H9 (cell line): ENCODE measurements at regions not wholly inside any gene's neighbourhood (a gene's known extent, or its start where the extent isn't known, plus 50 kb on each side); places are given as distances from the start of the nearest gene placed in this dataset.

Source experiments
- DNase-seq: peaks from one replicate; pipeline ENCODE4 v3.0.0-alpha.2; 2017
- H2AFZ ChIP-seq: one replicate; pipeline ENCODE4 v1.6.1; 2013; ENCODE audit warnings: mild to moderate bottlenecking, low read length, control low read depth, moderate library complexity
- H2AK5ac ChIP-seq: 2 replicates; pipeline ENCODE4 v1.6.1; 2013; ENCODE audit warnings: low read length, control low read depth, mixed read lengths; ENCODE audit not compliant: insufficient read length
- H2BK120ac ChIP-seq: one replicate; pipeline ENCODE4 v1.6.1; 2013; ENCODE audit warnings: low read depth, mild to moderate bottlenecking, low read length, control low read depth, inconsistent platforms; ENCODE audit not compliant: poor library complexity, severe bottlenecking
- H2BK12ac ChIP-seq: 2 replicates; pipeline ENCODE4 v1.6.1; 2013; ENCODE audit warnings: low read length, control low read depth, mixed read lengths, low read depth; ENCODE audit not compliant: insufficient read length
- H2BK15ac ChIP-seq: 2 replicates; pipeline ENCODE4 v1.6.1; 2013; ENCODE audit warnings: low read depth, low read length, control low read depth
- H2BK20ac ChIP-seq: one replicate; pipeline ENCODE4 v1.6.1; 2013; ENCODE audit warnings: low read depth, mild to moderate bottlenecking, low read length, control low read depth, inconsistent platforms; ENCODE audit not compliant: poor library complexity, severe bottlenecking
- H2BK5ac ChIP-seq: 2 replicates; pipeline ENCODE4 v1.6.1; 2013; ENCODE audit warnings: low read length, control low read depth, mixed read lengths; ENCODE audit not compliant: insufficient read length
- H3K14ac ChIP-seq: 2 replicates; pipeline ENCODE4 v1.6.1; 2013; ENCODE audit warnings: low read length, control low read depth; ENCODE audit not compliant: insufficient read depth
- H3K18ac ChIP-seq: 2 replicates; pipeline ENCODE4 v1.6.1; 2013; ENCODE audit warnings: low read depth, mild to moderate bottlenecking, mixed read lengths, low read length, control low read depth; ENCODE audit not compliant: insufficient read length
- H3K23ac ChIP-seq: 2 replicates; pipeline ENCODE4 v1.6.1; 2013; ENCODE audit warnings: low read length, control low read depth, mixed read lengths, low read depth; ENCODE audit not compliant: insufficient read length
- H3K23me2 ChIP-seq: 2 replicates; pipeline ENCODE4 v1.6.1; 2013; ENCODE audit warnings: low read depth, mild to moderate bottlenecking, mixed read lengths, low read length, control low read depth; ENCODE audit not compliant: insufficient read length, poor library complexity, severe bottlenecking
- H3K27ac ChIP-seq: 2 replicates; pipeline ENCODE4 v1.5.1; 2013; ENCODE audit warnings: low read length, control low read depth, mixed read lengths, low read depth; ENCODE audit not compliant: insufficient read length
- H3K27me3 ChIP-seq: 2 replicates; pipeline ENCODE4 v1.6.1; 2013; ENCODE audit warnings: low read length, control low read depth, inconsistent platforms; ENCODE audit not compliant: insufficient read depth
- H3K4ac ChIP-seq: 2 replicates; pipeline ENCODE4 v1.6.1; 2013; ENCODE audit warnings: low read depth, mild to moderate bottlenecking, control low read depth, inconsistent platforms, low read length, moderate library complexity
- H3K4me1 ChIP-seq: 2 replicates; pipeline ENCODE4 v1.6.1; 2013; ENCODE audit warnings: low read length, control low read depth, inconsistent platforms; ENCODE audit not compliant: insufficient read depth
- H3K4me2 ChIP-seq: 2 replicates; pipeline ENCODE4 v1.6.1; 2013; ENCODE audit warnings: low read length, control low read depth, mixed read lengths; ENCODE audit not compliant: insufficient read length, insufficient read depth
- H3K56ac ChIP-seq: 2 replicates; pipeline ENCODE4 v1.6.1; 2013; ENCODE audit warnings: low read depth, mild to moderate bottlenecking, mixed read lengths, low read length, control low read depth; ENCODE audit not compliant: insufficient read length
- H3K79me1 ChIP-seq: 2 replicates; pipeline ENCODE4 v1.6.1; 2013; ENCODE audit warnings: low read depth, mild to moderate bottlenecking, moderate library complexity, low read length, control low read depth, inconsistent platforms; ENCODE audit not compliant: insufficient read depth, poor library complexity, severe bottlenecking
- H3K79me2 ChIP-seq: 2 replicates; pipeline ENCODE4 v1.6.1; 2013; ENCODE audit warnings: low read length, control low read depth, inconsistent platforms; ENCODE audit not compliant: insufficient read depth
- H3K9ac ChIP-seq: 2 replicates; pipeline ENCODE4 v1.6.1; 2013; ENCODE audit warnings: low read length, control low read depth, mixed read lengths; ENCODE audit not compliant: insufficient read length; ENCODE audit errors: extremely low read depth
- H3K9me3 ChIP-seq: one replicate; pipeline ENCODE4 v1.6.1; 2013; ENCODE audit warnings: low read depth, low read length, inconsistent platforms; ENCODE audit not compliant: control insufficient read depth
- H3T11ph ChIP-seq: one replicate; pipeline ENCODE4 v1.6.1; 2013; ENCODE audit warnings: mild to moderate bottlenecking, low read length, control low read depth, inconsistent platforms
- H4K20me1 ChIP-seq: one replicate; pipeline ENCODE4 v1.6.1; 2013; ENCODE audit not compliant: control insufficient read depth, insufficient read length, insufficient read depth
- H4K5ac ChIP-seq: 2 replicates; pipeline ENCODE4 v1.6.1; 2013; ENCODE audit warnings: low read depth, mild to moderate bottlenecking, mixed read lengths, low read length, control low read depth; ENCODE audit not compliant: insufficient read length
- H4K8ac ChIP-seq: replicated peaks from 2 replicates; pipeline ENCODE4 v1.6.1; 2013; ENCODE audit warnings: low read length, control low read depth, mixed read lengths, low read depth; ENCODE audit not compliant: insufficient read length
- H4K91ac ChIP-seq: 2 replicates; pipeline ENCODE4 v1.6.1; 2013; ENCODE audit warnings: low read depth, mild to moderate bottlenecking, moderate library complexity, mixed read lengths, low read length, control low read depth; ENCODE audit not compliant: insufficient read length
- H3K27ac Mint-ChIP-seq, 3 experiments: 2 replicates in 2 of 3; 3 replicates in 1 of 3; pipeline ENCODE4 v1.8.0; 2020 to 2021; ENCODE audit warnings: mixed read lengths in 3 of 3, mild to moderate bottlenecking in 1 of 3, moderate library complexity in 1 of 3
- H3K27me3 Mint-ChIP-seq: 2 replicates; pipeline ENCODE4 v1.8.0; 2021; ENCODE audit warnings: low read depth, mild to moderate bottlenecking, moderate library complexity, mixed read lengths
- H3K36me3 Mint-ChIP-seq, 3 experiments: 2 replicates in 2 of 3; 3 replicates in 1 of 3; pipeline ENCODE4 v1.8.0; 2020 to 2021; ENCODE audit warnings: low read depth in 3 of 3, mixed read lengths in 3 of 3; ENCODE audit not compliant: insufficient read depth in 1 of 3
- H3K4me1 Mint-ChIP-seq, 2 experiments: 2 replicates each; pipeline ENCODE4 v1.8.0; 2020; ENCODE audit warnings: mixed read lengths in 2 of 2
- H3K4me3 Mint-ChIP-seq, 2 experiments: 2 replicates in 1 of 2; 3 replicates in 1 of 2; pipeline ENCODE4 v1.8.0; 2020 to 2021; ENCODE audit warnings: mild to moderate bottlenecking in 2 of 2, mixed read lengths in 2 of 2, moderate library complexity in 1 of 2
- H3K9me3 Mint-ChIP-seq, 2 experiments: 2 replicates in 1 of 2; 3 replicates in 1 of 2; pipeline ENCODE4 v1.8.0; 2020; ENCODE audit warnings: mild to moderate bottlenecking in 2 of 2, mixed read lengths in 2 of 2, moderate library complexity in 1 of 2
- CTCF ChIP-seq: fragments of 200-600 bp; sonication (generic); conservative IDR thresholded peaks from 3 replicates; pipeline ENCODE4 v1.8.0; 2021; ENCODE audit warnings: antibody characterized with exemption, mild to moderate bottlenecking
- WGBS: extraction: QIAGEN DNeasy Blood & Tissue Kit; methylation state at CpG from one replicate; pipeline ENCODE4 v1.1.7; 2013; ENCODE audit warnings: missing lambda C conversion rate, low lambda C conversion rate, mixed read lengths; ENCODE audit not compliant: insufficient read length; ENCODE audit errors: extremely low coverage; 5-methylcytosine and 5-hydroxymethylcytosine counted together

- H2BK120ac ChIP-seq = no peak overlapping the region
- no peaks in the 10 kb centered on the region for H3K23me2 ChIP-seq
- no peak overlapping the region for H3K4me3 Mint-ChIP-seq
- no peak overlapping the region for H2AFZ ChIP-seq
- H3K27me3 Mint-ChIP-seq = peaks cover 1% of the 10 kb centered on the region
- no peak overlapping the region for H3K4ac ChIP-seq
- no peak overlapping the region for H3K4me2 ChIP-seq
- TF ChIP-seq CTCF = no peak
- H3K4me1 Mint-ChIP-seq = no peaks in the 10 kb centered on the region
- H4K91ac ChIP-seq = no peak overlapping the region
- H3K9ac ChIP-seq = no peak overlapping the region
- no peak overlapping the region for H3T11ph ChIP-seq
- no peaks in the 10 kb centered on the region for H3K27me3 ChIP-seq
- H2AK5ac ChIP-seq = no peak overlapping the region
- WGBS = no CpG with 5 or more reads among the region's 9 CpGs
- no peak overlapping the region for H3K27ac ChIP-seq
- H3K27ac Mint-ChIP-seq = no peak overlapping the region
- no peaks in the 10 kb centered on the region for H3K9me3 ChIP-seq
- H2BK12ac ChIP-seq = no peak overlapping the region
- H3K9me3 Mint-ChIP-seq = peaks cover 2 to 3% of the 10 kb centered on the region in 2 experiments; a peak in 3 of 5 replicates
- H2BK15ac ChIP-seq = no peak overlapping the region
- no peak for DNase-seq
- no peaks in the 10 kb centered on the region; a peak in 1 of 7 replicates for H3K36me3 Mint-ChIP-seq
- no peak overlapping the region for H3K18ac ChIP-seq
- H3K79me2 ChIP-seq = no peaks in the 10 kb centered on the region
- no peak overlapping the region for H3K23ac ChIP-seq
- peaks cover 4% of the 10 kb centered on the region for H4K20me1 ChIP-seq
- no peak overlapping the region for H4K8ac ChIP-seq
- no peak overlapping the region for H3K14ac ChIP-seq
- no peaks in the 10 kb centered on the region for H3K4me1 ChIP-seq
- H2BK20ac ChIP-seq = no peak overlapping the region
- H3K56ac ChIP-seq = no peak overlapping the region
- H2BK5ac ChIP-seq = no peak overlapping the region
- no peak overlapping the region for H4K5ac ChIP-seq
- H3K79me1 ChIP-seq = no peaks in the 10 kb centered on the region
Measured at GRCh38 chr18:78758496-78758895, 221.1 kb upstream of the SALL3 start.
